DND-41 (cell line): ENCODE measurements at regions not wholly inside any gene's neighbourhood (a gene's known extent, or its start where the extent isn't known, plus 50 kb on each side); places are given as distances from the start of the nearest gene placed in this dataset.

Source experiments
- ATAC-seq: fragments of 200-7000 bp; cut with Tn5 transposase; 3 replicates; pipeline ENCODE4 v1.9.1; 2021; ENCODE audit warnings: low read depth; ENCODE audit not compliant: insufficient read depth
- DNase-seq: peaks from one replicate; pipeline ENCODE4 v3.0.0-alpha.2; 2020
- H2AFZ ChIP-seq: 2 replicates; pipeline ENCODE4 v1.6.0; 2012; ENCODE audit warnings: low read depth, low read length
- H3K27ac ChIP-seq: 2 replicates; pipeline ENCODE4 v1.5.1; 2012; ENCODE audit warnings: low read length, inconsistent platforms
- H3K27me3 ChIP-seq: fragments of 200-600 bp; sonication (generic); 2 replicates; pipeline ENCODE4 v1.6.0; 2012; ENCODE audit warnings: low read length, mild to moderate bottlenecking, inconsistent platforms; ENCODE audit not compliant: insufficient read depth, poor library complexity
- H3K36me3 ChIP-seq: 2 replicates; pipeline ENCODE4 v1.5.1; 2012; ENCODE audit warnings: low read length, inconsistent platforms; ENCODE audit not compliant: insufficient read depth
- H3K4me1 ChIP-seq: 2 replicates; pipeline ENCODE4 v1.5.1; 2012; ENCODE audit warnings: mild to moderate bottlenecking, low read length; ENCODE audit not compliant: insufficient read depth
- H3K4me2 ChIP-seq: 2 replicates; pipeline ENCODE4 v1.6.0; 2012; ENCODE audit warnings: mild to moderate bottlenecking, moderate library complexity, low read length, inconsistent platforms; ENCODE audit not compliant: insufficient read depth
- H3K4me3 ChIP-seq, 2 experiments: fragments of 200-600 bp in 1 of 2; shearing (Covaris generic) in 1 of 2; 2 replicates each; pipeline ENCODE4 v1.5.1; 2012 to 2016; ENCODE audit warnings: inconsistent platforms in 2 of 2, low read length in 2 of 2, mild to moderate bottlenecking in 2 of 2, low read depth in 1 of 2, moderate library complexity in 1 of 2
- H3K79me2 ChIP-seq: 2 replicates; pipeline ENCODE4 v1.6.0; 2012; ENCODE audit warnings: low read length, inconsistent platforms; ENCODE audit not compliant: insufficient read depth
- H3K9ac ChIP-seq: 2 replicates; pipeline ENCODE4 v1.6.0; 2012; ENCODE audit warnings: low read depth, mild to moderate bottlenecking, inconsistent platforms, low read length, moderate library complexity
- H3K9me3 ChIP-seq: 2 replicates; pipeline ENCODE4 v1.5.1; 2012; ENCODE audit warnings: low read length, moderate library complexity, mild to moderate bottlenecking, inconsistent platforms; ENCODE audit not compliant: insufficient read depth, severe bottlenecking
- H4K20me1 ChIP-seq: 2 replicates; pipeline ENCODE4 v1.6.0; 2012; ENCODE audit warnings: low read length; ENCODE audit not compliant: insufficient read depth
- EZH2 ChIP-seq: IDR thresholded peaks from 3 replicates; pipeline ENCODE4 v1.6.1; 2012; ENCODE audit warnings: borderline replicate concordance, low read depth, mild to moderate bottlenecking, moderate library complexity, low read length, inconsistent platforms; ENCODE audit not compliant: severe bottlenecking
- TF ChIP-seq, protein P1 (sequence below): IDR thresholded peaks from 2 replicates; pipeline ENCODE4 v1.5.1; 2012; ENCODE audit warnings: borderline replicate concordance, low read length, moderate library complexity, mild to moderate bottlenecking; ENCODE audit not compliant: poor library complexity, severe bottlenecking; ENCODE audit errors: extremely low read depth

DNA sequence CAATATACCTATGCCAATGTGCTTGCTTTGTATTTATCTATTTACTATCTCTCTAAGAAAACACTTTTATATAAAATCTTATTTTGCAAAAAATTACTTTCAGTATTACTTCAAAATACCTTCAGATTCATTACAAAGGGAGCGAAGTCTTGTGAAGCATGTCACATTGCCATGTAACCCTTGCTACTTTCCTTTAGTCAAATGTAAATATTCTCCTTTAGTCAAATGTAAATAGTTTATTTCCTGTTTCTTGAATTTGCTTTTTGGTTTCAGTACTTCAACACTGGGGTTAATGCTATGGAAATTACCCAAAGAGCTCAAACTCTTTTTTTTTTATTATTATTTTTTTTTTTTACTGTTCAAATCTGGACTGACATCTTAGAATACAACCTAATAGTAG is 383.3 kb downstream of the GRXCR1 start:
- H3K79me2 ChIP-seq = no peaks in the 10 kb centered on the region
- no peak overlapping the region for H3K9ac ChIP-seq
- DNase-seq (no peak), ATAC-seq (no peak)
- no peak overlapping the region for H3K4me2 ChIP-seq
- no peak overlapping the region for H3K27ac ChIP-seq
- H3K36me3 ChIP-seq = no peaks in the 10 kb centered on the region
- no peak overlapping the region for H3K4me3 ChIP-seq
- H4K20me1 ChIP-seq = no peaks in the 10 kb centered on the region
- H3K4me1 ChIP-seq = no peaks in the 10 kb centered on the region
- TF ChIP-seq, protein P1, sequence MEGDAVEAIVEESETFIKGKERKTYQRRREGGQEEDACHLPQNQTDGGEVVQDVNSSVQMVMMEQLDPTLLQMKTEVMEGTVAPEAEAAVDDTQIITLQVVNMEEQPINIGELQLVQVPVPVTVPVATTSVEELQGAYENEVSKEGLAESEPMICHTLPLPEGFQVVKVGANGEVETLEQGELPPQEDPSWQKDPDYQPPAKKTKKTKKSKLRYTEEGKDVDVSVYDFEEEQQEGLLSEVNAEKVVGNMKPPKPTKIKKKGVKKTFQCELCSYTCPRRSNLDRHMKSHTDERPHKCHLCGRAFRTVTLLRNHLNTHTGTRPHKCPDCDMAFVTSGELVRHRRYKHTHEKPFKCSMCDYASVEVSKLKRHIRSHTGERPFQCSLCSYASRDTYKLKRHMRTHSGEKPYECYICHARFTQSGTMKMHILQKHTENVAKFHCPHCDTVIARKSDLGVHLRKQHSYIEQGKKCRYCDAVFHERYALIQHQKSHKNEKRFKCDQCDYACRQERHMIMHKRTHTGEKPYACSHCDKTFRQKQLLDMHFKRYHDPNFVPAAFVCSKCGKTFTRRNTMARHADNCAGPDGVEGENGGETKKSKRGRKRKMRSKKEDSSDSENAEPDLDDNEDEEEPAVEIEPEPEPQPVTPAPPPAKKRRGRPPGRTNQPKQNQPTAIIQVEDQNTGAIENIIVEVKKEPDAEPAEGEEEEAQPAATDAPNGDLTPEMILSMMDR = no peak
- TF ChIP-seq EZH2 = no peak
- no peak overlapping the region for H2AFZ ChIP-seq
- H3K27me3 ChIP-seq = no peaks in the 10 kb centered on the region
- H3K9me3 ChIP-seq = no peaks in the 10 kb centered on the region

DNA sequence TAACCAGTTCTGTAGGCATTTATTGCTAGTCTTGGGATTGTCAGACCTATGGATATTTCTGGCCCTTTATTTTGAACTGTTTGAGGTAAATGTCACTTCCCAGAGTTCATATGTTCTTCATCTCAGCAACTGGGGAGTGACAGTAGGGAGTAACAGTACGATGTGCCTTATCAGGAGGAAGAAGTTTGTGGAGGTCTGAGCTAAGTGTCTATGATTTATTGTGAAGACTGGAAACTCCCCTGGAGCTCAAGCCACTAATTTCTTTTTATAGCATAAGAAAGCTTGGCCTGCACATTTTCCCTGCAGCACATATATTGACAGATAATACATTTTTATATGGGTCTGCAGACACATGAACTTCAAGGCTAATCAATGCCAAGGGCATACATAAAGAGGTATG is 383.8 kb downstream of the GRXCR1 start:
- H3K27me3 ChIP-seq = no peaks in the 10 kb centered on the region
- H3K4me2 ChIP-seq = no peak overlapping the region
- no peak for ATAC-seq
- H3K4me3 ChIP-seq = no peak overlapping the region
- no peaks in the 10 kb centered on the region for H3K79me2 ChIP-seq
- H3K9ac ChIP-seq = no peak overlapping the region
- H4K20me1 ChIP-seq = no peaks in the 10 kb centered on the region
- H3K9me3 ChIP-seq = no peaks in the 10 kb centered on the region
- no peak for TF ChIP-seq EZH2
- TF ChIP-seq, protein P1 = no peak
- H3K27ac ChIP-seq = no peak overlapping the region
- no peak overlapping the region for H2AFZ ChIP-seq
- no peak for DNase-seq
- H3K36me3 ChIP-seq = no peaks in the 10 kb centered on the region
- no peaks in the 10 kb centered on the region for H3K4me1 ChIP-seq

DNA sequence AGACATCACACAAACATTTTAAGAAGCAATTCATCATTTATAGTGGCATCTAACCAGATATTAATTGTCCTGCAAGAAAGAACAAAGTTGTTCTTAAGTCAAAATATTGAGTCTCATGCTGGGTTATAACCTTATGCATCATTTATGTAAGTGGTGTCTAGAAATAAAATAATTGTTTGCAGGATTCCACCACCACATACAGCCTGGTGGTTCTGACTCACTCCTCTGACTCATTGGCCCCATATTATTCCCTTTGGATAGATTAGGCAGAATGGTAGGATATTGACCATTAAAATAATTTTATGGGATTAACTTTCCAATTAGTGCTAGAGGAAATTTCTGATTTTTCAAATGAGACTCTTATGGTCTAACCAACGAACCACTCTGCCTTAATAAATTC is 384.5 kb downstream of the GRXCR1 start:
- no peaks in the 10 kb centered on the region for H4K20me1 ChIP-seq
- H3K27me3 ChIP-seq = no peaks in the 10 kb centered on the region
- H2AFZ ChIP-seq = no peak overlapping the region
- no peaks in the 10 kb centered on the region for H3K36me3 ChIP-seq
- H3K4me1 ChIP-seq = no peaks in the 10 kb centered on the region
- DNase-seq (no peak), ATAC-seq (no peak)
- H3K9me3 ChIP-seq = no peaks in the 10 kb centered on the region
- no peaks in the 10 kb centered on the region for H3K79me2 ChIP-seq
- H3K27ac ChIP-seq = no peak overlapping the region
- TF ChIP-seq, protein P1 = no peak
- no peak for TF ChIP-seq EZH2
- H3K9ac ChIP-seq = no peak overlapping the region
- no peak overlapping the region for H3K4me2 ChIP-seq
- H3K4me3 ChIP-seq = no peak overlapping the region

DNA sequence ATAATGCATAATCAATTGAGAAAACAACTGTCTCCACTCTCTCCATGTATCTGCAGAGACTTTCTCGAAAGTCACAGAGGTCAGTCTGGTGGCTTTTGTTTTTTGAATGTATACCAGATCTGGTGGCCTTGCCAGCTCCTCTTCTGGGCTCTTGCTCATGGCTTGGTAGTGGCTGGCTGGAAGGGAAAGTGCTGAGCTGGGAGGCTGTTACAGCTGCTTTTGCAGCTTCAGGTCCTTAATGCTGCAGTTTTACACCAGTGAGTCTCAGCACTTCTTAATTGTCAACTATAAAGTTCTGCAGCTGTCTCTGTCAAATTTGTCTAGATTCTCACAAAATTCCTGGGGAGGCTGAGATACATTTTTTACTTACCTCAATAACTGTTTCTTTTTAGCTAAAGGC is 390.0 kb downstream of the GRXCR1 start:
- DNase-seq (no peak), ATAC-seq (no peak)
- Histone ChIP-seq H3K4me3 (no peak overlapping the region), H3K27me3 (no peaks in the 10 kb centered on the region), H3K4me1 (no peaks in the 10 kb centered on the region), H2AFZ (no peak overlapping the region), H3K4me2 (no peak overlapping the region), H4K20me1 (no peaks in the 10 kb centered on the region), H3K9me3 (no peaks in the 10 kb centered on the region), H3K27ac (no peak overlapping the region), H3K9ac (no peak overlapping the region), H3K36me3 (no peaks in the 10 kb centered on the region), H3K79me2 (no peaks in the 10 kb centered on the region)
- no peak for TF ChIP-seq EZH2
- TF ChIP-seq, protein P1 = no peak
